ENCODE measurements at regions not wholly inside any gene's neighbourhood (a gene's known extent, or its start where the extent isn't known, plus 50 kb on each side); places are given as distances from the start of the nearest gene placed in this dataset.
"Not testable (repeated sequence)": the region's sequence is repeated elsewhere in the genome, so short reads cannot be mapped to it uniquely, and the experiment has no call there.

GRCh38 chr6:19713411-19713810 is 123.8 kb upstream of the ID4 start:
- Mint-ChIP-seq H3K9me3 (peaks cover 0 to 1% of the 10 kb centered on the region in 2 donors), H3K4me1 (ENCODE audit: low read depth) (no peaks in the 10 kb centered on the region), H3K4me3 (no peak overlapping the region), H3K27me3 (ENCODE audit: low read depth) (no peaks in the 10 kb centered on the region), H3K27ac (no peak overlapping the region), H3K36me3 (ENCODE audit: insufficient read depth in 2 of 2) (no peaks in the 10 kb centered on the region)
- no peak for ATAC-seq (replicated peaks in 1 of 2)
- DNase-seq = no peak

DNA sequence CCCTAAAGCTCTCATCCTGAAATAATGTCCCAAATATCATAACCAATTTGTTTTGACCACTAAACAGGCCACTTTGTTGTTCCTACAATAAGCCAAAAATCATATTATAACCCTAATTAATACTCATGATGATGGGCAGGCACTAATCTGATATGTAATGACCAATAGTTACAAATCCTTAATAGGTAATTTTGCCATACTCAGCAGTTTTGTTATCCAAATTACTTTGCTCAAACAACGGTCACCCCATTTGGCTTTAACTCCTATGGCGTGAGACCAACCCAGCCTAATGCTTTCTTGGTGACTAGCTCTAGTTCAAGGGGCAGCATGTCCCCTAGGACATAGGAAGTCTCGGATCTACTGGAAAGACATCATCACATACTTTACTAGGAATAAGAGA is 123.2 kb upstream of the ID4 start:
- H3K9me3 Mint-ChIP-seq = no peaks in the 10 kb centered on the region
- no peaks in the 10 kb centered on the region for H3K36me3 Mint-ChIP-seq (ENCODE audit: insufficient read depth in 2 of 2)
- DNase-seq (no peak), ATAC-seq (replicated peaks in 1 of 2) (no peak)
- H3K27ac Mint-ChIP-seq = no peak overlapping the region
- no peaks in the 10 kb centered on the region for H3K4me1 Mint-ChIP-seq (ENCODE audit: low read depth)
- no peaks in the 10 kb centered on the region for H3K27me3 Mint-ChIP-seq (ENCODE audit: low read depth)
- no peak overlapping the region for H3K4me3 Mint-ChIP-seq

- Mint-ChIP-seq H3K27me3 (ENCODE audit: low read depth) (no peaks in the 10 kb centered on the region), H3K4me3 (no peak overlapping the region), H3K27ac (no peak overlapping the region), H3K9me3 (no peaks in the 10 kb centered on the region), H3K4me1 (ENCODE audit: low read depth) (no peaks in the 10 kb centered on the region), H3K36me3 (ENCODE audit: insufficient read depth in 2 of 2) (no peaks in the 10 kb centered on the region)
- ATAC-seq (replicated peaks in 1 of 2) (no peak), DNase-seq (no peak)
These were observed 122.6 kb upstream of the ID4 start for GRCh38 chr6:19714434-19715166.

DNA sequence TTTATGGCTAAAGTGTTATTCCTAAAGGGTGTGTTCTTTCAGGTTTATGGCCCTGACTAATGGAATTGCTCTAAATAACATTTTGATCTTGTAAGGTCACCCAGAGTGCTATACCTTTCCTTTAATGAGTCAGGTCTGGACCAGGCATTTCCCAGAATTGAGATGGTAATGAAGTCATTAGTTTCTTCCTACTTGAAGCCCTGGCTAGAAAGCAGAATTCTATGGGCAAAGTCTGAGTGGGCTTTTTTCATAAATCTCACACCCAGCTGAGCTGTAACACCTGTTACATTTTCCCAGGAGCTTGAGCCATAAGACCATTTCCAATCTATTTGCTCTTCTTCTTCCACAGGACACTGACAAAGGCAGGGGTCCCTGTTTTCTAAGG is 122.0 kb upstream of the ID4 start:
- ATAC-seq (replicated peaks in 1 of 2) = no peak
- H3K4me3 Mint-ChIP-seq = no peak overlapping the region
- no peaks in the 10 kb centered on the region for H3K9me3 Mint-ChIP-seq
- no peak overlapping the region for H3K27ac Mint-ChIP-seq
- no peaks in the 10 kb centered on the region for H3K4me1 Mint-ChIP-seq (ENCODE audit: low read depth)
- H3K36me3 Mint-ChIP-seq (ENCODE audit: insufficient read depth in 2 of 2) = no peaks in the 10 kb centered on the region
- no peak for DNase-seq
- no peaks in the 10 kb centered on the region for H3K27me3 Mint-ChIP-seq (ENCODE audit: low read depth)

DNA sequence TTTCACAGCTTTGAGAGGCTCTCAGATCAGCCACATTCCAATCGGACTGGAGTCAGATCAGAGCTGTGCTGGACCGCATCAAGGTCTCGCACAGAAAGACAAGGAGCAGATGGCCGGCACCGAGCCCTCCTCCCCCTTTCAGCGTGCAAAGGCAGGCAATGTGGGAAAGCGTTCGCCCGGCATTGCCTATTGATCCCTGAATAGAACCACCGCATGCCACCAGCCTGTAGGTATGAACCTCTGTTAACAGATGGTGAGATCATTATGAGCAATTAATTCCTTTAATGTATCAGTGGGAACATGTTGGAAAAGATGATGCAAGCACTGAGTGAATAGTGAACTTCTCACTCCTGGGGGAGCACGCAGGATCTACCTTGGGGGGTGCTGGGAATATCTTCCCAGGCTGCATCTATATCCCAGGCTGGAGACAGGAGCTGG is 117.5 kb upstream of the ID4 start:
- H3K27me3 Mint-ChIP-seq (ENCODE audit: low read depth) = no peaks in the 10 kb centered on the region
- H3K36me3 Mint-ChIP-seq (ENCODE audit: insufficient read depth in 2 of 2) = no peaks in the 10 kb centered on the region
- no peaks in the 10 kb centered on the region for H3K4me1 Mint-ChIP-seq (ENCODE audit: low read depth)
- no peak overlapping the region for H3K27ac Mint-ChIP-seq
- no peak overlapping the region for H3K4me3 Mint-ChIP-seq
- ATAC-seq (replicated peaks in 1 of 2) (no peak), DNase-seq (no peak)
- H3K9me3 Mint-ChIP-seq = no peaks in the 10 kb centered on the region

DNA sequence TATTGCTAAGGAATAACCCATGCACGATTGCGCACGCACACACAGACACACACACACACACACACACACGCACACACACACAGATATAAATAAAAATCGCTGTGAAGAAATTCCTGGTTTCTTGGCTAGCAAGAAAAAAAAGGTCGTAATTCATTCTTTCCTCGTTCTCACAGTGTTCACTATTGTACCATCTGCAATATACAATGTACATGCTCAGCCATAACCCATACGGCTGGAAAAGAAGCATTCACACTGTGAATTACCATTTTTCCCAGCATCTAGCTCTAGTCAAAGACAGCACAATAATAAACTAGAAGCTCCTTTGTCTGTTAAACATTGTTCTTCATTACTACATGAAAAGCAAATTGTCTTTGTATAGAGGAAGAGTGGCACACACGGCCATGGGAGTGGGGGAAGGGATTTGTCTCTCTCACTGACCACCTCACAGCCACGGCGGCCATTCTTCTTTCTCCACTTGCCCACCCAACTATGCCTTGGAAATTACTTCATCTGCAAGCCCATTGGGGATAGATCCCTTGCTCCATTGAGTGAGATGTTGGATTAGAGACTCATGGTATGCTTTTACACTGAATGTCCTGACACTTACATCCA is 115.3 kb upstream of the ID4 start:
- no peak for ATAC-seq (replicated peaks in 1 of 2)
- Mint-ChIP-seq H3K4me3 (no peak overlapping the region), H3K27me3 (ENCODE audit: low read depth) (no peaks in the 10 kb centered on the region), H3K36me3 (ENCODE audit: insufficient read depth in 2 of 2) (no peaks in the 10 kb centered on the region), H3K4me1 (ENCODE audit: low read depth) (no peaks in the 10 kb centered on the region), H3K27ac (no peak overlapping the region), H3K9me3 (peaks cover 2 to 3% of the 10 kb centered on the region in 2 donors)
- DNase-seq = no peak

DNA sequence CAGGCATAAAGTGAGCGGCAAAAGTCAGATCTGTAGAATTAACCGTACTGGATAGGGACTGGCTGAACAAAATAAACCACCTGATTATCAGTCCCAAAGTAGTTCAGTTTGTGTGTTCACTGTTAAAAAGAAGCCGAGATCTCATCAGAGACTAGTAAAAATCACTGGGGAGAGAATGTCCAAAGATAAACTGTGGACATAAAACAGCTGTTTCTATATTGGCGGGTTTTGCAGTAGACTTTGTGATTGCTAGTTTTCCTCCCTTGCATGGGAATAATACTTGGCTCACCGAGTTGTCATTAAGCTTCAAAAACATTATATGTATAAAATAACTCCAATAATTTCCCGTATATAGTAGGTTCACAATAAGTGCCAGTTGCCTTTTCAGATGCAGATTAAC is 114.2 kb upstream of the ID4 start:
- Mint-ChIP-seq H3K27me3 (ENCODE audit: low read depth) (no peaks in the 10 kb centered on the region), H3K27ac (no peak overlapping the region), H3K9me3 (peaks cover 2 to 3% of the 10 kb centered on the region in 2 donors), H3K4me1 (ENCODE audit: low read depth) (no peaks in the 10 kb centered on the region), H3K4me3 (no peak overlapping the region), H3K36me3 (ENCODE audit: insufficient read depth in 2 of 2) (no peaks in the 10 kb centered on the region)
- ATAC-seq (replicated peaks in 1 of 2) = no peak
- DNase-seq = no peak

- H3K9me3 Mint-ChIP-seq = peaks cover 2 to 3% of the 10 kb centered on the region in 2 donors
- no peaks in the 10 kb centered on the region for H3K4me1 Mint-ChIP-seq (ENCODE audit: low read depth)
- DNase-seq (no peak), ATAC-seq (replicated peaks in 1 of 2) (no peak)
- no peak overlapping the region for H3K27ac Mint-ChIP-seq
- no peaks in the 10 kb centered on the region for H3K36me3 Mint-ChIP-seq (ENCODE audit: insufficient read depth in 2 of 2)
- no peaks in the 10 kb centered on the region for H3K27me3 Mint-ChIP-seq (ENCODE audit: low read depth)
- no peak overlapping the region for H3K4me3 Mint-ChIP-seq
These were observed 113.6 kb upstream of the ID4 start for GRCh38 chr6:19723545-19723944.

DNA sequence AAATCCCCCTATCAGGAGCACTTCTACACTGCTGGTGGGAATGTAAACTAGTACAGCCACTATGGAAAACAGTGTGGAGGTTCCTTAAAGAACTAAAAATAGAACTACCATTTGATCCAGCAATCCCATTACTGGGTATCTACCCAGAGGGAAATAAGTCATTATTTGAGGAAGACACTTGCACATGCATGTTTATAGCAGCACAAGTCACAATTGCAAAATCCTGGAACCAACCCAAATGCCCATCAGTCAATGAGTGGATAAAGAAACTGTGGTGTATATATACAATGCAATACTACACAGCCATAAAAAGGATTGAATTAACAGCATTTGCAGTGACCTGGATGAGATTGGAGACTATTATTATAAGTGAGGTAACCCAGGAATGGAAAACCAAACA is 111.7 kb upstream of the ID4 start:
- H3K4me1 Mint-ChIP-seq (ENCODE audit: low read depth); H3K9me3 Mint-ChIP-seq; H3K27me3 Mint-ChIP-seq (ENCODE audit: low read depth); ATAC-seq (replicated peaks in 1 of 2); H3K27ac Mint-ChIP-seq; DNase-seq; H3K36me3 Mint-ChIP-seq (ENCODE audit: insufficient read depth in 2 of 2); H3K4me3 Mint-ChIP-seq: not testable (repeated sequence)

DNA sequence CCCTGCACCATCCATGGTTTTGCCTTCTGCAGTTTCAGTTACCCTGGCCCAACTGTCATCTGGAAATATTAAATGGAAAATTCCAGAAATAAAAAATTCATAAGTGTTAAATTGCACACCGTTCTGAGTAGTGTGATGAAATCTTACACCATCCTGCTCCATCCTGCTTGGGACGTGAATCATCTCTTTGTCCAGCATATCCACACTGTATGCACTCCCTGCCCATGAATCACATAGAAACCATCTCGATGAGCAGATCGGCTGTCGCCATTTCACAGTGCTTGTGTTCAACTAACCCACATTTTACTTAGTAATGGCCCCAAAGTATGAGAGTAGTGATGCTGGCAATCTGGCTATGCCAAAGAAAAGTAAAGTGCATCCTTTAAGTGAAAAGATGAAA is 105.9 kb upstream of the ID4 start:
- no peak for DNase-seq
- ATAC-seq (replicated peaks in 1 of 2) = no peak
- H3K36me3 Mint-ChIP-seq (ENCODE audit: insufficient read depth in 2 of 2) = no peaks in the 10 kb centered on the region
- H3K4me3 Mint-ChIP-seq = no peak overlapping the region
- peaks cover 3 to 7% of the 10 kb centered on the region in 2 donors for H3K9me3 Mint-ChIP-seq
- H3K27ac Mint-ChIP-seq = no peak overlapping the region
- no peaks in the 10 kb centered on the region for H3K27me3 Mint-ChIP-seq (ENCODE audit: low read depth)
- H3K4me1 Mint-ChIP-seq (ENCODE audit: low read depth) = no peaks in the 10 kb centered on the region

DNA sequence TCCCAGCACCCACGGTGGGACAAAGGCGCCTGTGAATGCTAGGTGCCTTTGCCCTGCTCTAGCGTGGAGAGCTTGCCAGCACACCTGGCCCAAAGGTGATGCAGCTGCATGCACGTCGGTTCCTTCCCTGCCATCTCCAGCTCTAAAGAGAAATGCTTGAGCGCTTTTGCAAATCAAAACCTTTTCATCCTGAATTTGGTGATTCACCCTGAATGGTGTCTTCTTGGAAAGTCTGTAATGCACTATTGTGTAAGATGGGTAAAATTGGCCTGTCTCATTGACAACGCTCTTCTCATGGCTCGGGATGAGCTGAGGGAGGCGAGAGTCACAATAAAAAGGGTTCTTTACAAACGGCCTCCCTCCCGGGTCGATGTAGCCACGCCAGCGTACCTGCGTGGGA is 103.1 kb upstream of the ID4 start:
- DNase-seq (no peak), ATAC-seq (replicated peaks in 1 of 2) (no peak)
- H3K27ac Mint-ChIP-seq = no peak overlapping the region
- H3K4me3 Mint-ChIP-seq = no peak overlapping the region
- H3K36me3 Mint-ChIP-seq (ENCODE audit: insufficient read depth in 2 of 2) = no peaks in the 10 kb centered on the region
- no peaks in the 10 kb centered on the region for H3K27me3 Mint-ChIP-seq (ENCODE audit: low read depth)
- H3K9me3 Mint-ChIP-seq = peaks cover 5 to 6% of the 10 kb centered on the region in 2 donors
- H3K4me1 Mint-ChIP-seq (ENCODE audit: low read depth) = no peaks in the 10 kb centered on the region

- Mint-ChIP-seq H3K27ac (no peak overlapping the region), H3K9me3 (peaks cover 5 to 6% of the 10 kb centered on the region in 2 donors), H3K4me1 (ENCODE audit: low read depth) (no peaks in the 10 kb centered on the region), H3K4me3 (no peak overlapping the region), H3K27me3 (ENCODE audit: low read depth) (no peaks in the 10 kb centered on the region), H3K36me3 (ENCODE audit: insufficient read depth in 2 of 2) (no peaks in the 10 kb centered on the region)
- DNase-seq (no peak), ATAC-seq (replicated peaks in 1 of 2) (no peak)
These were observed 102.7 kb upstream of the ID4 start for GRCh38 chr6:19734519-19734918.

DNA sequence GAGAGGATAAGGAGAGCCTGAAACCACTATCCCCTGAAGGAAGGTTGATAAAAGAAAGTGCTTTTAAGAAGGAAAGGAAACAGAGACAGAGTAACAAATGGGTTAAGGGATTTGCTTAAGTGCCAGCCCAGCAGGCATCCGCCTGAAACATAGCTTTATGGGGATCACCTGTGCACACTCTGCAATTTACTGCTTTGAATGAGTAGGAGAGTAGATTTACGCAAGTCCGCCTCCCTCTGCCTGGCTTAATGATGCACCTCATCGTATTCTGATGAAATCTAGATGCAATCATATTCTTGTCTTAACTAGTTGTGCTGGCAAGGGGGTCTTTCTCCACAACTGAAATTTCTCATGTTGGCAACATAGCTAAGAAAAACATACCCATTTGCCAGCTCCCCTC is 101.1 kb upstream of the ID4 start:
- DNase-seq = no peak
- Mint-ChIP-seq H3K36me3 (ENCODE audit: insufficient read depth in 2 of 2) (no peaks in the 10 kb centered on the region), H3K4me1 (ENCODE audit: low read depth) (no peaks in the 10 kb centered on the region), H3K27ac (no peak overlapping the region), H3K9me3 (peaks cover 5 to 6% of the 10 kb centered on the region in 2 donors), H3K27me3 (ENCODE audit: low read depth) (no peaks in the 10 kb centered on the region), H3K4me3 (no peak overlapping the region)
- no peak for ATAC-seq (replicated peaks in 1 of 2)

DNA sequence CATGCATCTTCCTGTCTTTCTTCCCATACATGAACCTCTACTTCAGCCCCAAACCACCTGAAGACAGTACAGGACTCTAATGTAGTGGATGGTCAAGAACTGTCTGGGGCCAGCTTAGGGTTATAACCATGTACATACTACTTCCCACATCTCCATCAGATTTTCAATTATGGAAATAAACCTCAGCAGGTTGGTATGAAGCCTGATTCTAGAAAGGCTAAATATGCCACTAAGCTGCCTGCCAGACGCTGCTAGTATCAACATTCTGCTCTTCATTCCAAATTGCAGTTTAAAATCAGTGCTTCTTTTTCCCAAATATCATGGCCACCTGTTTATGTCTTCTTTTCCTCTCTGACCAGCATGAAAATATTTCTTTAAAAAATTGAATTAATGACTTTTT is 99.2 kb upstream of the ID4 start:
- H3K27me3 Mint-ChIP-seq (ENCODE audit: low read depth) = no peaks in the 10 kb centered on the region
- H3K27ac Mint-ChIP-seq = no peak overlapping the region
- DNase-seq (no peak), ATAC-seq (replicated peaks in 1 of 2) (no peak)
- H3K4me3 Mint-ChIP-seq = no peak overlapping the region
- H3K4me1 Mint-ChIP-seq (ENCODE audit: low read depth) = no peaks in the 10 kb centered on the region
- H3K9me3 Mint-ChIP-seq = peaks cover 2 to 5% of the 10 kb centered on the region in 2 donors
- H3K36me3 Mint-ChIP-seq (ENCODE audit: insufficient read depth in 2 of 2) = no peaks in the 10 kb centered on the region

Measured in activated T-cell treated with anti-CD3 and anti-CD28 coated beads, Interleukin-2, amount 50 U/mL, for 72 hours (primary cell).